NB4 (cell line): ENCODE measurements at regions not wholly inside any gene's neighbourhood (a gene's known extent, or its start where the extent isn't known, plus 50 kb on each side); places are given as distances from the start of the nearest gene placed in this dataset.

ENCODE experiments used
- CTCF ChIP-seq: IDR thresholded peaks from one replicate; pipeline ENCODE4 v1.5.1; 2012; ENCODE audit warnings: low read depth, low read length
- MYC ChIP-seq: IDR thresholded peaks from 2 replicates; pipeline ENCODE4 v1.6.1; 2011; ENCODE audit warnings: low read depth, low read length
- POLR2A ChIP-seq: IDR thresholded peaks from 2 replicates; pipeline ENCODE4 v1.6.1; 2011; ENCODE audit warnings: mild to moderate bottlenecking; ENCODE audit not compliant: insufficient read length; ENCODE audit errors: extremely low read depth
- TF ChIP-seq, protein P1 (sequence below): IDR thresholded peaks from 2 replicates; pipeline ENCODE4 v1.6.1; 2011; ENCODE audit warnings: low read depth, low read length

DNA sequence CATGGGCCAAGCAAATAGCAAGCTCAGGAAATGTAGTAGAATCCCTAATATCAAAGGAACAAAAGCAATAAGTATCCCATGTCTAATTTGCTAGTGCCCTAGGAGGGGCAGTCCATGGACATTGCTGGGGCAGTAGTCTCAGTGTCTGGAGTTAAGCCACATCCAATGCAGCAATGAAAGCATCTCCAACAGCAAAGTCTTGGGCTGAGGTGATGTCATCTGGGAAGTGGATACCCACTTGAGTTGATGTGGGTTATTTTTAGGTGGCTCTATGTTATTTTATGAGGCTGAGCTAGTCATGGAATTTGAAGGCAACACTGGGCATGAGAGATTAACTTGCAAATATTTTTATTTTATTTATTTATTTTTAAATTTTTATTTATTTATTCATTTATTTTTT is 540.0 kb downstream of the ETV1 start:
- TF ChIP-seq CTCF: no peak
- no peak for TF ChIP-seq MYC
- TF ChIP-seq POLR2A: no peak
- TF ChIP-seq, protein P1, sequence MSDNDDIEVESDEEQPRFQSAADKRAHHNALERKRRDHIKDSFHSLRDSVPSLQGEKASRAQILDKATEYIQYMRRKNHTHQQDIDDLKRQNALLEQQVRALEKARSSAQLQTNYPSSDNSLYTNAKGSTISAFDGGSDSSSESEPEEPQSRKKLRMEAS: no peak
